ENCODE measurements at regions not wholly inside any gene's neighbourhood (a gene's known extent, or its start where the extent isn't known, plus 50 kb on each side); places are given as distances from the start of the nearest gene placed in this dataset.

- Mint-ChIP-seq H3K36me3 (ENCODE audit: low read depth) (no peaks in the 10 kb centered on the region), H3K27ac (no peak overlapping the region), H3K4me1 (no peaks in the 10 kb centered on the region), H3K4me3 (no peak overlapping the region), H3K27me3 (ENCODE audit: low read depth) (no peaks in the 10 kb centered on the region), H3K9me3 (no peaks in the 10 kb centered on the region)
- TF ChIP-seq, protein P1, sequence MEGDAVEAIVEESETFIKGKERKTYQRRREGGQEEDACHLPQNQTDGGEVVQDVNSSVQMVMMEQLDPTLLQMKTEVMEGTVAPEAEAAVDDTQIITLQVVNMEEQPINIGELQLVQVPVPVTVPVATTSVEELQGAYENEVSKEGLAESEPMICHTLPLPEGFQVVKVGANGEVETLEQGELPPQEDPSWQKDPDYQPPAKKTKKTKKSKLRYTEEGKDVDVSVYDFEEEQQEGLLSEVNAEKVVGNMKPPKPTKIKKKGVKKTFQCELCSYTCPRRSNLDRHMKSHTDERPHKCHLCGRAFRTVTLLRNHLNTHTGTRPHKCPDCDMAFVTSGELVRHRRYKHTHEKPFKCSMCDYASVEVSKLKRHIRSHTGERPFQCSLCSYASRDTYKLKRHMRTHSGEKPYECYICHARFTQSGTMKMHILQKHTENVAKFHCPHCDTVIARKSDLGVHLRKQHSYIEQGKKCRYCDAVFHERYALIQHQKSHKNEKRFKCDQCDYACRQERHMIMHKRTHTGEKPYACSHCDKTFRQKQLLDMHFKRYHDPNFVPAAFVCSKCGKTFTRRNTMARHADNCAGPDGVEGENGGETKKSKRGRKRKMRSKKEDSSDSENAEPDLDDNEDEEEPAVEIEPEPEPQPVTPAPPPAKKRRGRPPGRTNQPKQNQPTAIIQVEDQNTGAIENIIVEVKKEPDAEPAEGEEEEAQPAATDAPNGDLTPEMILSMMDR (IDR thresholded peaks at IDR 0.05; ENCODE audit: unreplicated experiment in 3 of 3): no peak
These were observed 88.9 kb upstream of the FRMD6 start for GRCh38 chr14:51562816-51563215.

GRCh38 chr14:51563560-51563959, 88.2 kb upstream of the FRMD6 start:
- no peaks in the 10 kb centered on the region for H3K36me3 Mint-ChIP-seq (ENCODE audit: low read depth)
- no peak overlapping the region for H3K27ac Mint-ChIP-seq
- no peaks in the 10 kb centered on the region for H3K9me3 Mint-ChIP-seq
- no peaks in the 10 kb centered on the region for H3K4me1 Mint-ChIP-seq
- TF ChIP-seq, protein P1 (IDR thresholded peaks at IDR 0.05; ENCODE audit: unreplicated experiment in 3 of 3): no peak
- H3K27me3 Mint-ChIP-seq (ENCODE audit: low read depth): no peaks in the 10 kb centered on the region
- no peak overlapping the region for H3K4me3 Mint-ChIP-seq

DNA sequence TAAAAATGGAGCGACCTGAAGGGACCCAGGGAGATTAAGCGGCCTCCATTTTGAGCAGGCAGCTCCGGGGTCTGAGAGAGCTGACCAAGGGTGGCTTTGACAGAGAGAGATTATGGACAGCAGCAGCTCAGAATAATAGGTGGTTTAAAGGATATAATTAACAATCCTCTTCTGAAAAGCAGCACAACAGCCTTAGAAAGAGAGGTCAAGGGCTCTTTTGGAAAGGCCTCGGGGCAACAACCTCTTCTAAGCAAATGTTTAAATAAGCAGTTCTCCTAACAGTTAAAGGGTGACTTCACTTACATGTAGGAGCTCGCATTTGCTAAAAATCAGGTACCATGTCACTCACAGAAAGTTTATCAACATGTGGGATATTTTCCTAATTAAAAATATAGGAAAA, 87.2 kb upstream of the FRMD6 start:
- TF ChIP-seq, protein P1 (IDR thresholded peaks at IDR 0.05; ENCODE audit: unreplicated experiment in 3 of 3): no peak
- H3K36me3 Mint-ChIP-seq (ENCODE audit: low read depth): no peaks in the 10 kb centered on the region
- no peak overlapping the region for H3K4me3 Mint-ChIP-seq
- no peak overlapping the region for H3K27ac Mint-ChIP-seq
- no peaks in the 10 kb centered on the region for H3K27me3 Mint-ChIP-seq (ENCODE audit: low read depth)
- no peaks in the 10 kb centered on the region for H3K9me3 Mint-ChIP-seq
- H3K4me1 Mint-ChIP-seq: no peaks in the 10 kb centered on the region

DNA sequence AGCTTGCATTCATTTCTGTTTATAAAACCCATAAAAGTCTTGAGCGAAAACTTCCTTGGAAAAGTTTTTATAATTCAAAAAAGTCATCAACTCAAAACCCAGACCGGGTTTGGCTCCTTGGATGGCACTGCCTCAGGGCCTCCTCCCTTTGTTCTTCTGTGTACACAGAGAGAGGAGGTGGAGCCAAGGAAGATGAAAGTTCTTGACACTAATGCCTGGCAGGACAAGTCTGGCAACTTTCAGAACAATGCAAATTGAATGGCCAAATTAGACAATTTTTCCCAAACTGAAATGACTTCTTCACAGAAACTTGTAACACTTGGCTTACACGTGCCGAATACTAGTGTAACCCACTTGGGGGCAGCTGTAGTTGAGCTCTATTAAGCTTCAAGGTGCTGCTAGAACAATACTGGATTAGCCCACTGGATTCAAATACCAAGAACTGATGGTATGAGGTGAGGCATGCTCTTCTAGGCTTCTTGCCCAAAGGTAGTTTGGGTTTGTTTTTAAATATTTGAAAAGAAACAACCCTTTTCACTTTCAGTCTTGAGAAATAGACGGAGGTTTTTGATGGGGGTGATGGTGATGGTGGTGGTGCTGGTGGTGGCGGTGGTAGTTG, 86.6 kb upstream of the FRMD6 start:
- H3K36me3 Mint-ChIP-seq (ENCODE audit: low read depth): no peaks in the 10 kb centered on the region
- H3K4me1 Mint-ChIP-seq: no peaks in the 10 kb centered on the region
- no peaks in the 10 kb centered on the region for H3K27me3 Mint-ChIP-seq (ENCODE audit: low read depth)
- no peak overlapping the region for H3K27ac Mint-ChIP-seq
- H3K4me3 Mint-ChIP-seq: no peak overlapping the region
- TF ChIP-seq, protein P1 (IDR thresholded peaks at IDR 0.05; ENCODE audit: unreplicated experiment in 3 of 3): no peak
- H3K9me3 Mint-ChIP-seq: no peaks in the 10 kb centered on the region

GRCh38 chr14:51566831-51567582, 84.7 kb upstream of the FRMD6 start:
- no peak overlapping the region for H3K4me3 Mint-ChIP-seq
- TF ChIP-seq, protein P1 (IDR thresholded peaks at IDR 0.05; ENCODE audit: unreplicated experiment in 3 of 3): no peak
- no peaks in the 10 kb centered on the region for H3K4me1 Mint-ChIP-seq
- H3K36me3 Mint-ChIP-seq (ENCODE audit: low read depth): no peaks in the 10 kb centered on the region
- no peaks in the 10 kb centered on the region for H3K9me3 Mint-ChIP-seq
- H3K27me3 Mint-ChIP-seq (ENCODE audit: low read depth): no peaks in the 10 kb centered on the region
- no peak overlapping the region for H3K27ac Mint-ChIP-seq

DNA sequence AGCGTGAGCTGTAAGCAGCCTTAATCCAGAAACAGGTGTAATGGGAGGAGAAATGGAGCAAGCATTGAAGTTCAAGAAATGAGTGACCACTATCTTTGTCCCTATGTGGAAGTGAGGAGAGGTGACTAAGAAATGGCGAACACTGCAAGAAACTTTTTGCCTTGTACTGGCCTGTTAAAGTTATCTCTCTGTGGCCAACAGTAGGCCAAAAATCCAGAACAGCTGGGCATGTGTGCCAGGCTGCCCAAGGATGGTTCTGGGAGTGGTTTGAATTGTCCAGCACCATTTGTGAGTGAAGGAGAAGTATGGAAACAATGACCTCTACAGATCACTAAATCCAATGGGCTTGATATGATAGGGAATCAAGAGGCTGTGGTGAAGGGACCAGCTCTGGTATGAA, 83.3 kb upstream of the FRMD6 start:
- H3K27ac Mint-ChIP-seq: no peak overlapping the region

More for the DNA sequence above, 83.3 kb upstream of the FRMD6 start:
- H3K27me3 Mint-ChIP-seq (ENCODE audit: low read depth): no peaks in the 10 kb centered on the region
- TF ChIP-seq, protein P1 (IDR thresholded peaks at IDR 0.05; ENCODE audit: unreplicated experiment in 3 of 3): no peak
- H3K36me3 Mint-ChIP-seq (ENCODE audit: low read depth): no peaks in the 10 kb centered on the region
- H3K4me3 Mint-ChIP-seq: no peak overlapping the region
- no peaks in the 10 kb centered on the region for H3K9me3 Mint-ChIP-seq
- H3K4me1 Mint-ChIP-seq: no peaks in the 10 kb centered on the region

All from nephron (organoid).